SK-N-SH treated with all-trans-retinoic acid at 6 μM for 48 hours (cell line): ENCODE measurements at regions not wholly inside any gene's neighbourhood (a gene's known extent, or its start where the extent isn't known, plus 50 kb on each side); places are given as distances from the start of the nearest gene placed in this dataset.

Source experiments
- OSR1 ChIP-seq: fragments of 250-450 bp; sonication (Bioruptor Pico); IDR thresholded peaks from 2 replicates; pipeline ENCODE4 v1.8.0; 2022; ENCODE audit warnings: moderate library complexity, mild to moderate bottlenecking, inconsistent platforms
- PPARA ChIP-seq: fragments of 250-450 bp; sonication (Bioruptor Pico); IDR thresholded peaks from 2 replicates; pipeline ENCODE4 v1.5.0; 2020; ENCODE audit warnings: mild to moderate bottlenecking, borderline replicate concordance

DNA sequence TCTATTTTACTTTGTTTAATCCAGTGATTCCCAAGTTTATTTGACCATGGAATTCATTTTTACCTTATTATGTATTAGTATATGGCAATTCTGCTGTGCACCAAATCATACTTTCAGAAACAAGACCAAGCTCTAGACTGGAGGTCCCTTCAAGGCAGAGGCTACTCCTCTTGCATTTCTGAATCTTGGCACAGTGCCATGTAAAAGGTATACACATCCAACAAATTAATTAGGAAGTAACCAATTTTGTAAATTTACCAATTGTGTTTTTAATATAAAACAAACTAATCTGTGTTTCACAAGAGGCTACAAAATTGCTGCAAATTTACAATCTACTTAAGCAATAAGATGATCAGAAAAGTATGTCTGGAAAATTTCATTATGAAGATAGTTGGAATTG lies 712.2 kb upstream of the HS3ST1 start:
- no peak for TF ChIP-seq OSR1 (CRISPR knock-in tag)
- no peak for TF ChIP-seq PPARA (CRISPR knock-in tag)
